SK-N-DZ (cell line): ENCODE measurements at regions not wholly inside any gene's neighbourhood (a gene's known extent, or its start where the extent isn't known, plus 50 kb on each side); places are given as distances from the start of the nearest gene placed in this dataset.
"Not testable (repeated sequence)": the region's sequence is repeated elsewhere in the genome, so short reads cannot be mapped to it uniquely, and the experiment has no call there.

Experiments
- DNase-seq: peaks from one replicate; pipeline ENCODE4 v3.0.0-alpha.2; 2015; ENCODE audit warnings: low spot score

DNA sequence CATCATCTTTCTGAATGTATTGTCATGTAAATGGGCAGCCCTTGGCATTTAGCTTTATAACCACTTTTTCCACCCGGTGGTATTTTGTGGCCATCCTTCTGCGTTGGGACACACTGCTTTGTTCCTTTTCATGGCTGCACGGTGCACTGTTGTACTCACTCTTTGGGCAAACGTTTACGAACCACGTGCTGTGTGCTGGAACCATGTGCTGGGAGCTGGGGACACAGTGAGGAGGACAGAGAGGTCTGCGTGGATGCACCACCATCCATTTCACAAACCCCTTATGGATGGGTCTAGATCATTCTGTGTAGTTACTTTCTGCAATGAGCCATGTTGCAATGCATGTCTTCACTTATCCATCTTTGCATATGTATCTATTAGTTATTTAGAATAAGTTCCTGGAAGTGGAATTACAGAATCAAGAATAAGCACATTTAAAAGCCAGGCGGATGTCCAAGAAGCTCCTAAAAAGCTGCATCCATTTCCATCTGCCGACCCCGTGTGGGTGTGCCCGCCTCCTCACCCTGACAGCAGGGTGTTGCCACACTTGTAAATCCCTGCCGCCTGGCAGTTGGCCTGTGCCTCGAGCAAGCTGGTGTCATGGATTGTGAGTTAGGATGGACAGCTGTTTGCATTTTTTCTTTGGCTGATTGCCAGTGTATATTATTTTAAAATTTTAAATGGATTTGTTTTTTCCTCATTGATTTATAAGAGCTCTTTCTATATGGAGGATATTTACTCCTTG, 183.8 kb downstream of the LAT start:
- not testable (repeated sequence) for DNase-seq

DNA sequence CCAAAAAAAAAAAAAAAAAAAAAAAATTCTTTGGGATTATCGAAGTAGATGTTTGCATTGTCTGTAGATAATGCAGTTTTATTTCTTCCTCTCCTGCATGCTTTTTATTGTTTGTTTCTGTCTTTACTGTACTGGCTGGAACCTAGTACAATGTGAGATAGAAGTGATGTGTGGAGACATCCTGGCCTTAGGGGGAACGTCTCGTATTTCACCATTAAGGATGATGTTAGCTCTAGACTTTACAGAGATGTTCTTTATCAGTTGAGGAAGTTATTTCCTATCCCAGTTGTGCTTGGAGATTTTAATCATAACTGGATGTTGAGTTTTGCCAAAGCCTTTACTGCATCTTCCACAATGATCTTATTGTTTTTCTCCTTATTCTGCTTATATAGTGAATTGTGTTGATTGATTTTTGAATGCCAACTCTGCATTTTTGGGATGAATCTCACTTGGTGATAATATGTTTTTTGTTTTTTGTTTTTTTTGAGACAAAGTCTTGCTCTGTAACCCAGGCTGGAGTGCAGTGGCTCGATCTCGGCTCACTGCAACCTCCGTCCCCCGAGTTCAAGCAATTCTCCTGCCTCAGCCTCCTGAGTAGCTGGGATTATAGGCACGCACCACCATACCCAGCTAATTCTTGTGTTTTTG, 179.7 kb downstream of the LAT start:
- not testable (repeated sequence) for DNase-seq

DNA sequence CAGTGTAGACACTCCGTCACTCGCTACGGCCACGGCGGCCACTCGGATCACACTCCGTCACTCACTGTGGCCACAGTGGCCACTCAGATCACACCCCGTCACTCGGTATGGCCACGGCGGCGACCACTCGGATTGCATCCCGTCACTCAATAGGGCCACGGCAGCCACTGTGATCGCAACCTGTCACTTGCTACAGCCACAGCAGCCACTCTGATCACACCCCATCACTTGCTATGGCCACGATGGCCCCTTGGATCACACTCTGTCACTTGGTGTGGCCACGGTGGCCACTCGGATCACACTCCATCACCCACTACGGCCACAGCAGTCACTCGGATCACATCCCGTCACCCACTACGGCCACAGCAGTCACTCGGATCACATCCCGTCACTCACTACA, 175.3 kb downstream of the LAT start:
- not testable (repeated sequence) for DNase-seq

DNA sequence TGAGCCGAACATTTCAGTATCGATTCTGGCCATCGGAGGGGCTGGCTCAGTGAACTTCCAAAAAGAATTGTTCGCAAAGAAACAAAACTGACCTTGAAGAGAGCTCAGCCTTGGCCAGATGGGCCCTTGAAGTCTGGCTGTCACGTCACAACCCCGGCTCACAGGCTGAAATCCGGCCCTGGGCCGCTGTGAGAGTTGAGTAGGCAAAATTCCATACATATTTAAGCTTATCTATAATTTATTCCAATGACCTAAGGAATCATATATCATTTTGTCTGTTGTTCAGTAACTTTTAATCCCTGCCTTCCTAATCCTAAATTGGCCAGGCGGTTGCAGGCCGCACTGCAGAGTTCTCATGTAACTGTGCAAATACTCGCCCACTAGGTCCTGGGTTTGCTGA, 174.8 kb downstream of the LAT start:
- DNase-seq: not testable (repeated sequence)

DNA sequence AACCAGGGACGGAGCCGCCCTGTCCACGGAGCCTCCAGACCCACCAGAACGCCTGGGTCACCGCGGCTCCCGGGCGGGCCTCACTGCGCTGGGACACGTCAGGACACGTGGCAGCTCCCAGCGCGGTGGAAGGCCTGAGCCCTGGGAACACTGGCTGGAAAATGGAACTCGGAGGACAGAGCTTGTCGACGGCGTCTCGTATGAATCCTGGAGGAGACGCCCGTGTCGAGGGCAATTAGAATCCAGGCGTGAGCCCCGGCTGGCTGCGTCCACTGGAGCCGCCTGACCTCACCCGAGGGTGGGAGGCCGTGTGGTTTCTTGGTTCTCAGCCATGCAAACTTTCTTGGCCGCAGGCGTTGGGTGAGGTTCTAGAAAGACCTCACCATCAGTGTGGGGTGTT, 173.9 kb downstream of the LAT start:
- no peak for DNase-seq

DNA sequence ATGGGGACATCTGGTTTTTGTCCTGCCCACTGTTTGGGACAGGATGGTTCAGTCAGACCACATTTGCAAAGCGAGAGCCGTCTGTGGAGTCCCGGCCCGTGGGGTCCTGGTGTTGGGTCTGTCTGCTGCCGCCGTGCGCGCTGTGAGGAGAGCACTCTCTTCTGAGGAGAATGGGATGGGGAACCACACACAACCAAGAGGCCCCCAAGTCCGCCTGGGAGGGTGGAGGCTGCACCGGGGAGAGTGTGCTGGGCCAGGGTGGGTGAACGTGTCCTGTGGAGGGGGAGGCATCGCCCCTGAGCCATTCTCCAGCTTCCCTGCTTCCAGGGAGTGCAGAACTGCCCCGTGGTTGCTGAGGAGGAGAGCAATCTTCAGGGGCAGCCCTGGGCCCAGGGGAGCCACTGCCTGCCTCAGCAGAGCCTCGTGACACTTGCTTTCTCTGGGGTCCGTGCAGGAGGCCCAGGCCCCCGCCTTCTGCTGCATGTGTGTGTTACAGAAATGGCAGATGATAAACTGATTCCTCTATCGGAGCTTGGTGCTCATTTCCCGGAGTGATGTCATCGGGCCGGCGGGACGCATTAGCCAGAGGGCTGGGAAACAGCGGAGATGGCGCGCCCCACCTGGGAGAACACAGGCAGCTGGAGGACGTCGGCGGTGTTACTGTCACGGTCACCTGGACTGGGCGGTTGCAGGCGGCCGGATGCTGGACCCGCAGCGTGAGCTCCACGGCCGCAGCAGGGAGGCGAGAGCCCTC, 173.4 kb downstream of the LAT start:
- DNase-seq: peak; percentile 56

DNA sequence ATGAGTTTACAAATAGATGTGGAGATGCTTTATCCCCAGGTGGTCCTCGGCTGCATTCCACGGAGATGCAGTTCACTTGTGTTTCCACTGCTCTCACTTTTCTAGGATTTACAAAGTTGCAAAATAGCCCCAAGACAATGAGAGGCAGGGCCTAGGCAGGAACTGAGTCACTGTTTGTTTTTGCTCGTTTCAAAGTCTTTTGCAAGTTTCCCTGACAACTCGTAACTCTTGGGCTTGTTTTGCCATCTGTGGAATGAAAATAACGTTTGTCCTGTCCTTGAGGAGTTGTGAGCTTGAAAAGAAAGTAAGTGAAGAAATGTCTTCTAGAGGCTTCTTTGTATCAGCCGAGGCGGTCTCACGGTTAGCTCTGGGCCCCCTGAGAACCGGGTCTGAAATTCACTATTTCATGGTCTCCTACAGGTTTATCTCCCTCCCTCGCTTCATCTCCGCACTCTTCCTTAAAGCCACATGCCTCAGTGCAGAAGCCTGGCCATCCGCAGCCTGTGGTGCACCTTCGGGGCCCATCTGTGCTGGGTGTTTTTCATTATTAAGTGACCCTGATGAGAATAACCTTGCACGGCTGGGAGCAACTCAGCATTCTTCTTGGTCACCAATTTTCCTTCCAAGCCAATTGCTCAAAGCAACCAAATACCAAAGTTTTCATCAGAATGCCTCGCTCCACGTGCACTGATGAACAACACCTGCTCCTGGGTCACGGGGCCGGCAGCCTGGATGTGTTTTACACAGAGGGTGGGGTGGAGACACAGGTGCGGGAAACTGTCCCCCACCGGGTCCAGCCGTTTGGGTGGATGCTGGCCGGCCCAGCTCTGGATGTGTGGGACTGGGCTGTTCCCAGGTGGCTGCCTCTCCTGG, 172.4 kb downstream of the LAT start:
- not testable (repeated sequence) for DNase-seq

DNA sequence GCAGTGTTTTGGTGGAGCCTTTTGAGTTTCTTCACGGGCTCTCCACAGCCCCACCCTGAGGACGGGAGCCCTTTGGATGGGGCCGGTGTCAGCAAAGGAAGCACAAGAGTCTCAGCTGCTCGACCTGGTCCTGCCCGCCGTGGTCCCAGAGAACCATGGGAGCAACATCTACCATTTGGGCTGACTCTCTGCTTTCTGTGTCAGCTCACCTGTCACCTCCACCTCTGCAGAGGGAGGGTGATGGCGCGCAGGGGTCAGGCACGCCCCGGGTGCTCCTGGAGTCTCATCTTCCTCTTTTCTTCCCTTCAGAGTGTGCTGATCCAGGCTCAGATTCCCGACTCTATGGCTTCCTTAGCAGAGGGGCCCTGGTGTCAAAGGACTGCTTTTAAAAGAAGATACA, 171.7 kb downstream of the LAT start:
- no peak for DNase-seq

DNA sequence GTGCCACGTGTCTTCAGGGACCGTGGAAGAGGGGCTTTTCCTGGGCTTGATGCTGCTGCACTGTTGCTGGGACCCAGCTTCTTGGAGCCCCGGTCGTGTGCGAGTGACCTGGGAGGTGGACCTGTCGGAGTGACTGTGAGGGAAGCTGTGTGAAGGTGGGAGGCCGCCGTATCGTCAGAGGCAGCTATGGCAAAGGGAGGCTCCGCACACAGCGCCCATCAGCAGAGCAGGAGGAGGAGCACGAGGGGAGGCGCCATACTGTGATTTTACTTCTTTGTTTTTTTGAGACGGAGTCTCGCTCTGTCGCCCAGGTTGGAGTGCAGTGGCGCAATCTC, 171.0 kb downstream of the LAT start:
- DNase-seq: not testable (repeated sequence)

DNA sequence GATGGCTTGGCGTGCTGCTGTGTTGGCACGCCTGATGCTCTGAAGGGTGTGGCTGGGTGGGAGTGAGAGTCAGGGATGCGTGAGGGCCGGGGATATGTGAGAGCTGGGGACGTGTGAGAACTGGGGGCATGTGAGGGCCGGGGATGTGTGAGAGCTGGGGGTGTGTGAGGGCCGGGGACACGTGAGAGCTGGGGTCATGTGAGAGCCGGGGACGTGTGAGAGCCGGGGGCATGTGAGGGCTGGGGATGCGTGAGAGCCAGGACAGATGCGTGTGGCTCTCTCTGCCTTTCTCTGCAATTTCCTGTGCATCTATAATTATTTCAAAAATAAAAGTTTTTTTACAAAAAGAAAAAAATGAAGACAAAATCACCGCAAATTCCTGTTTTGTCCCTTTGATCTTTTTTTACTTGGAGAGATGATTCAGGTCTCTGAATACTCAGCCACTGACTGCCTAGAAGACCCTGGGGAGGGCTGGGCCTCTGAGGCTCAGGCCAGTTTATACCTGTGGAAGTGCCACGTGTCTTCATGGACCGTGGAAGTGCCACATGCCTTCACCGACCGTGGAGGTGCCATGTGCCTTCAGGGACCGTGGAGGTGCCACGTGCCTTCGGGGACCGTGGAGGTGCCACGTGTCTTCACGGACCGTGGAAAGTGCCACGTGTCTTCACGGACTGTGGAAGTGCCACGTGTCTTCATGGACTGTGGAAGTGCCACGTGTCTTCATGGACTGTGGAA, 170.4 kb downstream of the LAT start:
- DNase-seq: not testable (repeated sequence)

DNA sequence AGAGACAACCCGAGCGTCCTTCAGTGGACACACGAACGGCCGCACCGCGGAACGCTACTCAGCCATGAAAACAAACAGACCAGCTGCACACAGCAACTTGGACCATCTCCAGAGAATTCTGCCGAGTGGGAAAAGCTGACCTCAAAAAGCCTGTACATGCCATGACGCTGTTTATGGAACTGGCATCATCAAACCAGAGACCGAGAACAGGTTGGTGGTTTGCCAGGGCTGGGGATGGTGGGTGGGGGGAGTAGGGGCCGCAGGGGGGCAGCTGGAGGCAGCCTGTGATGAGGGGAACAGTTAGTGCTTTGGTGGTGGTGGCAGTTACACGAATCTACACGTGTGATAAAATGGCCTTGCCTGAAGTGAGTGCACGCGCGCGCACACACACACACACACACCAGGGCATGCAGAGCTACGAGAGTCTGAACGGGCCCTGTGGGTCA, 169.8 kb downstream of the LAT start:
- no peak for DNase-seq

DNA sequence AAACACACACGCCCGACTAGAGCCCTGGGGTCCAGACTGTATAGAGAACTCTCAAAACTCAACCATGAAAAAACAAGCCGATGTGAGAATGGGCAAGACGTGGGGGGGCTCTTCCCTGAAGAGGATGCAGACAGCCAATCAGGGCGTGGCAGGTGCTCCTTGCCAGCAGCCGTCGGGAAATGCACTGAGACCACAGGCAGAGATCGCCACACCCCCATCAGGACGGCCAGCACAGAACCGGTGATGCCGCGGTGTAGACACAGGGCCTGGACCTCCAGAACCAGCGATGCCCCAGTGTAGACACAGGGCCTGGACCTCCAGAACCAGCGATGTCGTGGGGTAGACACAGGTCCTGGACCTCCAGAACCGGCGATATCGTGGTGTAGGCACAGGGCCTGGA, 169.2 kb downstream of the LAT start:
- DNase-seq: no peak

DNA sequence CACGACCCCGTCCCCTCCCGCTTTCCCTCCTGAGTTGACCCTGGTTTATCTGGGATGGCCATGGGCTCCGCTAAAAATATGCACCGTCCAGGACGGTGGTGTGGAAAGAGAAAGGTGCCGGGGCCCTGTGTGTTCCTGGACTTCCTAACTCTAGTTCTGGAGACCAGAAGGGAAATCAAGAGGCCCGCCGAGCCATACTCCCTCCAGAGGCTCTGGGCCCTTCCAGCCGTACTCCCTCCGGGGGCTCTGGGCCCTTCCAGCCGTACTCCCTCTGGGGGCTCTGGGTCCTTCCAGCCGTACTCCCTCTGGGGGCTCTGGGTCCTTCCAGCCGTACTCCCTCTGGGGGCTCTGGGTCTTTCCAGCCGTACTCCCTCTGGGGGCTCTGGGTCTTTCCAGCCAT, 168.5 kb downstream of the LAT start:
- not testable (repeated sequence) for DNase-seq

DNA sequence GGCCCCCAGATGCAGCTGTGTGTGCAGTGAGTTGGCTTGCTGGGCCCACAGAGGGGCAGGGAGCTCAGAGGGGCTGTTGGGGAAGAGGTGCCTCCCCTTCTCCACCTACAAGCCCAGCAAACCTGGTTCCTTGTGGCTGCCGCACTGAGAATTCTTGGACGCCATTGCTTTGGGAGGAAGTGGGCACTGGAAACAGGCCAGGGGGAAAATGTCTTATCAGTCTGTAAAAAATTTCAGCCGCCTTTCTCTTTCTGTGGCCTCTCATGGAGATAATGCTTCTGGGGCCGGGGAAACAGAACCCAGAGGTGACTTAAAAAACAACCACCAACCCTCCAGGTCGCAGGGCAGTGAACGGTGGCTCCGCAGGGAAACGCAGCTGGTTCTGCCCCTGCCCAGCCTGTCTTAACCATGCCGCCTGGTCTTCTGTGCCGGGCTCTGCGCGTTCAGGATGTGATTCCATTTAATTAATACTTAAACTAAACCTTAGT, 167.7 kb downstream of the LAT start:
- not testable (repeated sequence) for DNase-seq

DNA sequence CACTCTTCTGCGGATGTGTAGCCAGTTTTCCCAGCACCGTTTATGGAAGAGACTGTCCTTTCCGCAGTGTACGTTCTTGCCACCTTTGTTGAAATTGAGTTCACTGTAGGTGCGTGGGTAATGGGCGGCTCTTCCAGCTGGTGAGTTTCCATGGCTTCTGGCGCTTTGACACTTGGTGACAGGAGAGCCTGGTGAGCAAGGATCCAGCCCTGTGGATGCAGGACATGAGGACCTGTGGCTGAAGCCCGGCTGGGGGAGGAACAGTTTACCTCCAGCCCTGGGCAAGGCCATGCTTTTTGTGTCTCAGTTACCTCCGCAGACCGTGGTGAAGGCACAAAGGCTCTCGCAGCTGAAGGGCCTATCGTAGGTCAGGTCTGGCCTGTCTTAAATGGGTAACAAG, 166.5 kb downstream of the LAT start:
- DNase-seq: no peak

DNA sequence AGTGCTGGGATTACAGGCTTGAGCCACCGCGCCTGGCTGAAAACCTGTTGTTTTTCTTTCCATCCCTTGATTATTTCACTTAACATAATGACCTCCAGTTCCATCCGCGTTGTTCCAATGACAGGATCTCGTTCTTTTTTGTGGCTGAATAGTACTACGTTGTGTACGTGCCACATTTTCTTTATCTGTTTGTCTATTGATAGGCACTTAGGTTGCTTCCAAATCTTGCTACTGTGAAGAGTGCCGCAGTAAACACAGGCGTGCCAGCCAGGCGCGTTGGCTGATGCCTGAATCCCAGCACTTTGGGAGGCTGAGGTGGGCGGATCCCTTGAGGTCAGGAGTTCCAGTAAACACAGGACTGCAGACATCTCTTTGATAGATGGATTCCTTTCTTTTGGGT, 165.1 kb downstream of the LAT start:
- not testable (repeated sequence) for DNase-seq

DNA sequence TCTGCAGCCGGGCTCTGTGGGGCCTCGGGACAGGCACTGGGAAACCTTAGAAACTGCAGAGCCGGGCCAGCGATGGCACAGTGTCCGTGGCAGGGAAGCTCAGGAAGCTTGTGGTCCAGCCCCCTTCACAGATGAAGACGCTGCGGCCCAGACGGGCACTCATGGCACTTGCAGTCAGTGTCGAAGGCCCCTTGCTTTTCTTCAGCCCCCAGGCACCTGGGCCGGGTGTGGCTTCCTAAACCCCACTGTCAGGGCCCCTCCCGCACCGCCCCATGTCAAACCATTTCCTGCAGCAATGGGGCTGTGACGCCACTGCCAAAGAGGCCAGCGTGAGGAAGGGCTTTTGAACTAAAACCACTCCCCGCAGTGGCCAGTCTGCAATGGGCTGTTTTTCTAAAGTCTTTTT, 164.0 kb downstream of the LAT start:
- no peak for DNase-seq

DNA sequence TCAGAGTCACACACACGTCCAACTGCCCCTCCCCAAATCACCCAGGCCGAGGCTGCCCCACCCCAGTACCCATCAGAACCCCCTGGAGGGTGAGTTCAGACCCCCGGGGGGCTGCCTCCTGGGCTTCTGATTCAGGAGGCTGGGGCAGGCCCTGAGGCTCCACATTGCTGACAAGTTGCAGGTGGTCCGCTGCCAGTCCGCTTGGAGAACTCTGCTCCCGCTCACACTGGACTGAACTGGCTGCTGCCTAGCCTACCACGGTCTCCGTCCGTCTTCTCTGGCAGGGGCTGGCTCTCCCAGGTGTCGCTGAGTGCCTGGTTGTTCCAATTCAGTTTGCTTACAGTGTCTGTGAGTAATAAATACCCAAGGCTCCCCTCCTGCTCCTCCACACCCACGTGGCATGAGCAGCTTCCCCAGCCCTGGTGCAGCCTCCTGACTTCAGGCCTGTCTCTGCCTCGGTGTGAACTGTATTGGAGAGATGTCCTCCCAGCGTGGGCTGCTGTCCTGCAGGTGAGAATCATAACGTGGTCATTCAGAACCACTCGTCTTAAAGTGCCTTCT, 163.4 kb downstream of the LAT start:
- DNase-seq: no peak

DNA sequence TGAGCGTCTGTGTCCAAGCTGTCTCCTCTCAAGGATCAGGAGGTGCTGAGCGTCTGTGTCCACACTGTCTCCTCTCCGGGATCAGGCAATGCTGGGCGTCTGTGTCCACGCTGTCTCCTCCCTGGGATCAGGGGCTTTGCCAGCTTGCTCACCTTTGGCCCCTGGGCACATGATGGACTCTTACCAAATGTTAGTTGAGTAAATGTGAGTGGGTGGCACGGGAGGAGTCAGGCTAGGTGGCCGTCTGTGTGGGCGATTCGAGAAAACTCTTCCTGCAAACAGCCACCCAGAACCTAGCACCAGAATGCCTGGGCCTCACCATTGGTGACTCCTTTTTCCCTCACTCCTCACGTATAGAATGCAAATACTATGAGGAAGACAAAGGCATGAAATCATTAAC, 162.9 kb downstream of the LAT start:
- not testable (repeated sequence) for DNase-seq
